ENCODE measurements at regions not wholly inside any gene's neighbourhood (a gene's known extent, or its start where the extent isn't known, plus 50 kb on each side); places are given as distances from the start of the nearest gene placed in this dataset.

GRCh38 chr17:22373911-22374310, 681.6 kb downstream of the KCNJ18 start:
- TF ChIP-seq, protein P1, sequence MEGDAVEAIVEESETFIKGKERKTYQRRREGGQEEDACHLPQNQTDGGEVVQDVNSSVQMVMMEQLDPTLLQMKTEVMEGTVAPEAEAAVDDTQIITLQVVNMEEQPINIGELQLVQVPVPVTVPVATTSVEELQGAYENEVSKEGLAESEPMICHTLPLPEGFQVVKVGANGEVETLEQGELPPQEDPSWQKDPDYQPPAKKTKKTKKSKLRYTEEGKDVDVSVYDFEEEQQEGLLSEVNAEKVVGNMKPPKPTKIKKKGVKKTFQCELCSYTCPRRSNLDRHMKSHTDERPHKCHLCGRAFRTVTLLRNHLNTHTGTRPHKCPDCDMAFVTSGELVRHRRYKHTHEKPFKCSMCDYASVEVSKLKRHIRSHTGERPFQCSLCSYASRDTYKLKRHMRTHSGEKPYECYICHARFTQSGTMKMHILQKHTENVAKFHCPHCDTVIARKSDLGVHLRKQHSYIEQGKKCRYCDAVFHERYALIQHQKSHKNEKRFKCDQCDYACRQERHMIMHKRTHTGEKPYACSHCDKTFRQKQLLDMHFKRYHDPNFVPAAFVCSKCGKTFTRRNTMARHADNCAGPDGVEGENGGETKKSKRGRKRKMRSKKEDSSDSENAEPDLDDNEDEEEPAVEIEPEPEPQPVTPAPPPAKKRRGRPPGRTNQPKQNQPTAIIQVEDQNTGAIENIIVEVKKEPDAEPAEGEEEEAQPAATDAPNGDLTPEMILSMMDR (IDR thresholded peaks at IDR 0.05), result no peak
- no peak for TF ChIP-seq POLR2A (IDR thresholded peaks at IDR 0.05)

All from adrenal gland (tissue), 5 donors.